OCI-LY3 (cell line): ENCODE measurements at regions not wholly inside any gene's neighbourhood (a gene's known extent, or its start where the extent isn't known, plus 50 kb on each side); places are given as distances from the start of the nearest gene placed in this dataset.

Source experiments
- H2AFZ ChIP-seq: fragments of 200-600, 300-600 bp; shearing (Covaris generic); 2 replicates; pipeline ENCODE4 v1.6.0; 2014; ENCODE audit warnings: antibody characterized with exemption, low read depth, low read length
- H3K27ac ChIP-seq: fragments of 200-600, 300-600 bp; sonication (generic); 2 replicates; pipeline ENCODE4 v1.5.1; 2014; ENCODE audit warnings: mild to moderate bottlenecking, low read length, moderate library complexity, mixed read lengths
- H3K27me3 ChIP-seq: fragments of 200-600, 300-600 bp; sonication (generic); 2 replicates; pipeline ENCODE4 v1.6.1; 2014; ENCODE audit warnings: low read depth, low read length, mixed read lengths
- H3K36me3 ChIP-seq: fragments of 200-600, 300-600 bp; sonication (generic); replicated peaks from 2 replicates; pipeline ENCODE3; 2014; ENCODE audit warnings: low read depth, low read length, mixed read lengths
- H3K4me1 ChIP-seq: fragments of 300-600, 200-600 bp; sonication (generic); 2 replicates; pipeline ENCODE4 v1.6.1; 2014; ENCODE audit warnings: low read length, mixed read lengths
- H3K4me2 ChIP-seq: fragments of 200-600, 300-600 bp; sonication (generic); 2 replicates; pipeline ENCODE4 v1.6.1; 2014; ENCODE audit warnings: low read length, mixed read lengths
- H3K4me3 ChIP-seq: fragments of 300-600, 200-600 bp; sonication (generic); 2 replicates; pipeline ENCODE4 v1.5.1; 2014; ENCODE audit warnings: antibody characterized with exemption, mild to moderate bottlenecking, low read length, moderate library complexity
- H3K79me2 ChIP-seq: fragments of 300-600, 200-600 bp; shearing (Covaris generic); 2 replicates; pipeline ENCODE4 v1.6.1; 2014; ENCODE audit warnings: mild to moderate bottlenecking, low read length, mixed read lengths
- H3K9ac ChIP-seq: fragments of 300-600, 200-600 bp; shearing (Covaris generic); 2 replicates; pipeline ENCODE4 v1.6.0; 2014; ENCODE audit warnings: mild to moderate bottlenecking, low read length, moderate library complexity
- H3K9me3 ChIP-seq: fragments of 200-600, 300-600 bp; shearing (Covaris generic); 2 replicates; pipeline ENCODE4 v1.6.1; 2014; ENCODE audit warnings: low read length, mixed read lengths; ENCODE audit not compliant: insufficient read depth
- H4K20me1 ChIP-seq: fragments of 200-600, 300-600 bp; sonication (generic); 2 replicates; pipeline ENCODE4 v1.6.1; 2016; ENCODE audit warnings: low read length, mixed read lengths; ENCODE audit not compliant: insufficient read depth
- CTCF ChIP-seq: fragments of 200-600, 300-600 bp; sonication (generic); IDR thresholded peaks from 2 replicates; pipeline ENCODE4 v1.5.1; 2014; ENCODE audit warnings: antibody characterized with exemption, low read length, low read depth
- EZH2phosphoT487 ChIP-seq: fragments of 200-600 bp; shearing (Covaris generic); IDR thresholded peaks from 2 replicates; pipeline ENCODE4 v1.6.1; 2018; ENCODE audit warnings: antibody characterized with exemption, mixed run types, low read depth

- Histone ChIP-seq H3K36me3 (no peaks in the 10 kb centered on the region), H3K27ac (no peak overlapping the region), H3K4me2 (no peak overlapping the region), H3K79me2 (no peaks in the 10 kb centered on the region), H3K9ac (no peak overlapping the region), H3K4me3 (no peak overlapping the region), H2AFZ (no peak overlapping the region), H3K9me3 (no peaks in the 10 kb centered on the region), H3K27me3 (no peaks in the 10 kb centered on the region), H4K20me1 (no peaks in the 10 kb centered on the region), H3K4me1 (peaks cover 8% of the 10 kb centered on the region)
- TF ChIP-seq EZH2phosphoT487 (no peak), CTCF (no peak)
Observed at GRCh38 chr7:46229409-46229808, 308.3 kb upstream of the IGFBP3 start.

DNA sequence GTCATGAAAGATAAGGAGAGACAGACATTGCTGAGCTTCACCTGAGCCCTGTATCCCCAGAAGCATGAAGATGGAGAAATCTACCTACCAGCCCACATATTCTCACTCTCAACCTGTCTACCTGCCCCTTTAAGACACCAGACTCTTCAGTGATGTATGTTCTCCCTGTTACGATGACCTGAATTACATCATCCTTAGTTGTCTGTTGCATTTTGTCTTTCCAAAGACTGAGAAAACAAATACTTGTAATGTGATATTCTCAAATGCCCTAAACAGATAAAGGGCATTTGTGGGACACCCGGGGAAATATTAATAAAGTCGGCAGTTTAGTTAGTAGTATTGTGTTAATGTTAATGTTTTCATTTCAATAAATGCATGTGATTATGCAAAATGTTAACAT lies 305.8 kb upstream of the IGFBP3 start:
- Histone ChIP-seq H3K36me3 (no peaks in the 10 kb centered on the region), H3K4me1 (no peaks in the 10 kb centered on the region), H3K79me2 (no peaks in the 10 kb centered on the region), H3K9ac (no peak overlapping the region), H3K9me3 (no peaks in the 10 kb centered on the region), H3K4me3 (no peak overlapping the region), H2AFZ (no peak overlapping the region), H4K20me1 (no peaks in the 10 kb centered on the region), H3K4me2 (no peak overlapping the region), H3K27me3 (no peaks in the 10 kb centered on the region), H3K27ac (no peak overlapping the region)
- no peak for TF ChIP-seq CTCF
- no peak for TF ChIP-seq EZH2phosphoT487

GRCh38 chr7:46224363-46224762 lies 303.3 kb upstream of the IGFBP3 start:
- H3K27me3 ChIP-seq = no peaks in the 10 kb centered on the region

DNA sequence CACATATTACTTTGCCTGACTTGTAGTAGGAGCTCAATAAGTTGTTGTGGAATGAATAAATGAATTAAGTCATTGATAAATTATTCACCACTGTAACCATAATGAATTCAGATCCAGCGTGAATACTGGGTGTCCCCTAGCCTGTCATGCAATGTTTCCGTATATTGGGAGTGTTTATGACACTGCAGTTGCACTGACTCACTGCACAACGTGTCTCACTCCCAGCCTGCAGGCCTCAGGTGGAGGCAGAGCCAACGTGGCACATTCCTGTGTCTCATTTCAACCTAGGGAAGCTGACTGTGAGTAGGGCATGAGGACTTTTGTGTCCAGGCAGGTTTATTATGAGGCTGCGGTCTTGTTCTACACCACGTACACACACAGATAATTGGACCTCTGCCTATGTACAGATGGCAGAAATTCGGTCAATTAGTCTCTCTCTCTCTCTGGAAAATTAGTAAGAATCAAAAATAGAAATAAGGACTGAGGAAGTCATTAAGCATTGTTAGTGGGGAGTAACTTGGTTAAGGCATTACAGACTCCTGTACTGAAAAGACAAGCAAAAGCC lies 299.1 kb upstream of the IGFBP3 start:
- no peaks in the 10 kb centered on the region for H3K9me3 ChIP-seq
- H3K27ac ChIP-seq = no peak overlapping the region
- H3K27me3 ChIP-seq = no peaks in the 10 kb centered on the region
- H2AFZ ChIP-seq = no peak overlapping the region
- H3K4me2 ChIP-seq = no peak overlapping the region
- no peak overlapping the region for H3K4me3 ChIP-seq
- H3K36me3 ChIP-seq = no peaks in the 10 kb centered on the region
- no peak overlapping the region for H3K9ac ChIP-seq
- H3K4me1 ChIP-seq = no peaks in the 10 kb centered on the region
- no peak for TF ChIP-seq CTCF
- TF ChIP-seq EZH2phosphoT487 = no peak
- H4K20me1 ChIP-seq = no peaks in the 10 kb centered on the region
- no peaks in the 10 kb centered on the region for H3K79me2 ChIP-seq

More at GRCh38 chr7:46224363-46224762, 303.3 kb upstream of the IGFBP3 start:
- H3K36me3 ChIP-seq = no peaks in the 10 kb centered on the region
- no peak overlapping the region for H3K4me3 ChIP-seq
- no peak overlapping the region for H3K9ac ChIP-seq
- H3K27ac ChIP-seq = no peak overlapping the region
- TF ChIP-seq EZH2phosphoT487 = no peak
- TF ChIP-seq CTCF = no peak
- H3K9me3 ChIP-seq = no peaks in the 10 kb centered on the region
- no peaks in the 10 kb centered on the region for H3K79me2 ChIP-seq
- H4K20me1 ChIP-seq = no peaks in the 10 kb centered on the region
- H3K4me1 ChIP-seq = no peaks in the 10 kb centered on the region
- no peak overlapping the region for H3K4me2 ChIP-seq
- no peak overlapping the region for H2AFZ ChIP-seq
